Stimulated activated CD4-positive, alpha-beta T cell treated with anti-CD3 and anti-CD28 coated beads, Interleukin-1b, Interleukin-23, amount 100 ng/mL, for 48 hours (primary cell): ENCODE measurements at regions not wholly inside any gene's neighbourhood (a gene's known extent, or its start where the extent isn't known, plus 50 kb on each side); places are given as distances from the start of the nearest gene placed in this dataset.

Source experiments
- DNase-seq: peaks from one replicate; pipeline ENCODE4 v3.0.0-alpha.2; 2020

GRCh38 chr13:73997964-73998363 lies 136.2 kb downstream of the KLF12 start:
- no peak for DNase-seq

GRCh38 chr13:73996569-73996968 lies 137.6 kb downstream of the KLF12 start:
- no peak for DNase-seq

GRCh38 chr13:73995736-73996135 lies 138.5 kb downstream of the KLF12 start:
- DNase-seq = no peak

DNA sequence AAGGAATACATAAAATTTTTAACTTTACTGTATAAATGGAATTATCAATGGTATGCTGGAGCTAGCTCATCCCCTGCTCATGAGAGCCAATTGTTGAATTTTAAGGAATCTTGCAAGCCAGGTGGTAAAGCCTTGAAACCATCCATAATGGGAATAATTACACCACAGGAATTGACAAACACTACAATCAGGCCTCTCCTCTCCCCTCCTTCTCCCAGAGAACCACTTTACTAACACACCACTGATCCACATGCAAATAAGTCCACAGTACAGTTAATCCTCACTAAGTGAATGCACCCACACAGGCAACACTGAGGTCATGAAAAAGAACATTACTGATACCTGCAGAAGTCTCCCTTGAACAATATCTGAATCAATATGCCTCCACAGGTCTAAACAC lies 140.5 kb downstream of the KLF12 start:
- no peak for DNase-seq

DNA sequence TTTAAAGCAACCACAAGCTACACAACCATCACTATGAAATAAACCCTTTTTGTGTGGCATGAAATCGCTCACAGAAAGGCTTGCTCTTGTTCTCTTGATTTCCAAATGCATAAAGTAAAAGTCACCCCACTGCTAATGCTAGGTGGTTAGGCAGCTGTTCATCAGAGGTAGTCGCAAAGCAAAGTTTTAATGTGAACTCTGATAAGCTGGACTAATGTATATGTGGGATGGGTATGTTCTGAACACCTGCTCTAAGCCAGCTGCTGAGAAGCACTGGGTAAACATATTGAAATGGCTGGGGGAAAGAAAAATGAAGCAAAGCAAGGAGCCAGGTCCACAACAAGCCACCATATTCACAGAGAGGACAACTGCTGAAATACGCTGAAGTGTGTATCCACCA lies 142.3 kb downstream of the KLF12 start:
- DNase-seq = no peak

- no peak for DNase-seq
Measured at GRCh38 chr13:73991384-73991783, 142.8 kb downstream of the KLF12 start.

GRCh38 chr13:73989244-73989843 lies 144.9 kb downstream of the KLF12 start:
- DNase-seq = no peak

- no peak for DNase-seq
Measured at GRCh38 chr13:73988461-73988860, 145.7 kb downstream of the KLF12 start.

DNA sequence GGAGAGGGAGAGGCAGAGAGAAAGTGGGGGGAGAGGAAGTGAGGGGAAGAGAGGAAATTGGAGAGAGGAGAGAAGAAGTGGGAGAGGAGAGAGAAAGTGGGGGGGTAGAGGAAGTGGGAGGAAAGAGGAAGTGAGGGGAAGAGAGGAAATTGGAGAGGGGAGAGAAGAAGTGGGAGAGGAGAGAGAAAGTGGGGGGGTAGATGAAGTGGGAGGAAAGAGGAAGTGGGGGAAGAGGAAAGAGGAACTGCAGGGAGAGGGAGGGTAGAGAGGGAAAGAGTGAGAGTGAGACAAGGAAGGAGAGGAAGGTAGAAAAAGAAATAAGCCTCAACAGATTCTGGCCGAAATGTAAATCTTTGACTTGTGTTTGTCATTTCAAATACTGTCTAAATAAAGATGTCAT lies 146.6 kb downstream of the KLF12 start:
- DNase-seq = no peak

GRCh38 chr13:73985783-73986182 lies 148.4 kb downstream of the KLF12 start:
- no peak for DNase-seq

DNA sequence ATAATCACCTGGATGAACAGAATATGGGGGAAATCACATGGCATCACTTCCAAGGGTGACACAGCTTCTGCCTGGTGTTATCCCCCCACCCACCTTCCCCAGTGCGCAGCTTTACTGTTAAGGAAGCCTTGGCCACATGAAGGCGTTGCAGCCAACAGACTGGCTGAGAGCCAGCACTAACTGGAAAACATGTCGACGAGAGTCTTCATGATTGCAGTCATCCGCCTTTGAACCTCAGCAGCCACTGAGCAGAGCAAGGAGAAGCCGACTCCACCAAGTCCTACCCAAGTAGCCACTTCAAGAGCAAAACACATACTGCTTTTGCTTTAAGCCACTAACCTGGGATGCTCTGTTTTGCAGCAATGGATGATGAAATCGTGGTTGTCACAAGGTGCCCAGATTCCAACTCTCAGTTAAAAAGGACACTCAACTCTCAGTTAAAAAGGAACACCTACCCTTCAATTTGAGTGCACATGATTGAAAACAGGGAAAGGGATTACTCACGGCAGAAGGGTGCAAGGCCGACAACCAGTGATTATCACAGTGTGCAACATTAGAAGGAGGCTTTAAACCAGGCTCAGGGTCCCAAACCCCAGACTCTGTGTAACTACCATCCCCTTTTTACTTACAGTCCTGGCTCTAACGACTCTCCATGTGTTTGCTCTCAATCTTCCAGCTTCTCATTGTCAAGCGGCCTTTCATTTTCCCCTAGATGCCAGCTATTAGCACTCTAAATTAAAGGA lies 149.1 kb downstream of the KLF12 start:
- peak; percentile 83 for DNase-seq

GRCh38 chr13:73984201-73984600 lies 150.0 kb downstream of the KLF12 start:
- no peak for DNase-seq

GRCh38 chr13:73983109-73983508 lies 151.1 kb downstream of the KLF12 start:
- no peak for DNase-seq

GRCh38 chr13:73981595-73981994 lies 152.6 kb downstream of the KLF12 start:
- no peak for DNase-seq

DNA sequence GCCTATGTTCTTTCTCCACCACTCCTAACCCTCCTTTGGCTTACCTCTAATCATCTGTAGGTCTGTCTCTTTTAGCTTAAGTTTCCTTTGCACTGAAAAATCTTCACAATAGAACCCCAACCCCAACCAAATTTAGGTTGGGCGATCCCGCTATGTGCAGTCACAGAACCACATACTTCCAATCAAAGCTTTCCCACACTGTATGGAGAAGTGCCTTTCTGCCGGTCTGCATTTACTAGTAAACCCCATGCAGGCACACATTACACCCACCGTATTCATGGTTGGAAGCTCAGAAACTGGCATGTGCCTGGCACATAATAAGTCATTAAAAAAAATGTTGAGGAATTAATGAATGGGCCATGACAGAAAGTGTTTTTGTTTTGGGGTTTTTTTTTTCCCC lies 158.4 kb downstream of the KLF12 start:
- no peak for DNase-seq

GRCh38 chr13:73974051-73974450 lies 160.2 kb downstream of the KLF12 start:
- DNase-seq = no peak

DNA sequence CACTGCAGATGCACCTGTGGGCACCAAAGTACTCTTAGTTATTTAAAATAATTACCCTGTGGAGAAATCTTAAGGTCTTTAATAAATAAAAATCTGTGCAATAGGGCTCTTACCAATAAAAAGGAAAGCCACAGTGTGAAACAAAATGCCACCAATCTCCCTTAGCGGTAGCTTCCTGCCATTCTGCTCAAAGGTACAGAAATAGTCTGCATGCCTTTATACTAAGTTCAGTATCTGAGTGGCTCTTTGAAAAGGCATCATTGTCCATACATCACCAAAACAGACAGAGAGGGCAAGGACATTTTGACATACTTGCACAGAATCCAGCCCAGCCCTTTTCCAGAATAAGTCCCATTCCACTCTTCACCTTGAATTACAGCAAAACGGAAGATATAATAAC lies 161.0 kb downstream of the KLF12 start:
- DNase-seq = no peak

GRCh38 chr13:73972545-73972944 lies 161.7 kb downstream of the KLF12 start:
- DNase-seq = no peak

DNA sequence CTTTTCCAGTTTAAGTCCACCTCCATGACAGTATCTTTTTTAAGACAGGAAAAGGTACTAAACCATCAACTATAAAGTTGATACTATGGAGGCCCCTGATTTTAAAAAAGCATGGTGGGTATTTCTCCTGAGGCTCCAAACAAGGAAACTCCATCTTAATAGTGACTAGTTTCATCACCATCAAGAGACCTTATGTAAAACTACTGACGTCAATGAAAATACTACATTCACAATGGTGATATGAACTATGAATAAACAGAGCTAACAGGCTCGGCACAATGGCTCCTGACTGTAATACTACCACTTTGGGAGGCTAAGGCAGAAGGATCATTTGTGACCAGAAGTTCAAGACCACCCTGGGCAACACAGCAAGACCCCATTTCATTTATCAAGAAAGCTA lies 162.7 kb downstream of the KLF12 start:
- DNase-seq = no peak

DNA sequence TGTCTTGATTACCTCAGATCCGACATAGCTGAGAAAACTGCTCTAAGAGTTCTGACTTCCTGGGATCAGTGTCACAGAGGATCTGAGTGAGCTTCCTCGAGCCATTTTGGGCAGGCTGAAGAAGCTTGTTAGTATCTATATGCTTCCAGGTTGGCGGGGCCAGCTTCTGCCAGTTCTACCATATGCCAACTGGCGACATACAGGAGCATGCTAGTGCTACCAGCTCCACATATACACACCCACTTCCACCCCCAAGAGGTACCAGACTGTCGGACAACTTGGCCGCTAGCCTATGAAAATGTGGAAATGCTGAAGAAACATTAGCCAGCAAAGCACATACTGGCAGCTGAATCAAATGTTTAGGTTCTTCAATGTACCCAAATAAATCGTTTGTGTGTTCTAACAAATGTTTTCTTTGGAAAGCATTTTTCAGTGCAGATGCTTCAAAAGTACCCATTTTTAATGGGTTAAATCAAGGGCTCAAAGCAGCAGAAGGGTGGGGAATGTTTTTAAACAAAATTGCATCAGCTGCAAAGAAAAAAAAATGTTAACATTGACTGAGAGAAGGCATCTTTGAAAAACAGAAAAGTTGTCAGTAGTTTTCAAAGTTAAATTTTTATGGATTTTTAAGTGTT lies 163.7 kb downstream of the KLF12 start:
- DNase-seq = no peak

DNA sequence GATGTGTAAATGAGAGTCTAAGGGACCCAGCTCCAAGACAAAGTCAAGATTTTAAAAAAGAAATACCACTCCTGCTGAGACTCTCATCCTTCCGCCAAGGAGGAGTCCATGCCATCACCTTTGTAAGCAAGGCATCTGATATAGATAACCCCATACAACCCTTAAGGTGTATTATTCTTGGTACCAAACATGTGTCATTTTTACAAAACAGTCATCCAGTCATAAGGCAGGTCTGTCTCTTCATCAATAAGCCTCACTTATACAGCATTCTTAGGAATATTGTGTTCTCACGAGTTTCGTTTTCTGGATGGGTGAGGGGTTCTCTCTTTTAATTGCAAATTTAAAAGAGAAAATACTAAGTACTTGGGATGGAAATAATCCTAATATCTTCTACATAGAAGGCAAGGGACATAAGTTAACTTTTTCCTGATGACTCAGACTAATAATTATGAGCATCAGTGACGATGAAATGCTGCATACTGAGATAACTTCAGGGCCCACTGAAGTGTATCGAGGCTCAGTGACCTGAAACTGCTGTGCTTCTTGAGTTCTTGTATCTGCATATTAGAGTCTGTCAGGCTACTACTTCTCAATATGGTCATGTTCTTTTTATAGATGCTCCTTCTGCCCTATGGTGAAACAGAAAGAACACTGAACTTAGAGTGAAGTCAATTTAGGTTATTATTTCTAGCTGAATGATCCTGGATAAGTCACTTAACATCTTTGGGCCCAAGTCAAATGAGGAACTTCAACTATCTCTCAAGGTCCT lies 166.6 kb downstream of the KLF12 start:
- no peak for DNase-seq

GRCh38 chr13:73966331-73966730 lies 167.9 kb downstream of the KLF12 start:
- no peak for DNase-seq

- no peak for DNase-seq
Measured at GRCh38 chr13:73962284-73962683, 171.9 kb downstream of the KLF12 start.

DNA sequence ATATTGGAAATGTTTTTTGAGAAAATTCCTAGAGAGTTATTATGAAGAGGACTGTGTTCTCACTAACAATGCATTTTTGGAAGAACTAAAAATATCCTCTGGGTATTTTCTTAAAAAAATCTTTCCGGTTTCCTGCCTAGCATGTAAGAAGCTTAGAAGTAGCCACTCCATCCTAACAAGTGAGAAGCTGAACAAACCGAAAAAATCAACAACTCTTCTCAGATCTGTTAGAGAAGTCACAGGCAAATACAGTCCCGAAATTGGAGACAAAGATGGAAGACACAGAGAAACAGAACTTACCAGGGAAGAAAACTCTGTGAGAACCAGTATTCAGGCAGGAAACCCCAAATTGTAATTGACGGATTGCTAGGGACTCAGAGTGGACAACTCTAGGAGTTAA lies 173.0 kb downstream of the KLF12 start:
- DNase-seq = no peak
